Activated CD4-positive, alpha-beta T cell treated with anti-CD3 and anti-CD28 coated beads, Interleukin-2, amount 50 U/mL, for 24 hours (primary cell): ENCODE measurements at regions not wholly inside any gene's neighbourhood (a gene's known extent, or its start where the extent isn't known, plus 50 kb on each side); places are given as distances from the start of the nearest gene placed in this dataset.
"Not testable (repeated sequence)": the region's sequence is repeated elsewhere in the genome, so short reads cannot be mapped to it uniquely, and the experiment has no call there.

Source experiments
- DNase-seq, 2 donors: peaks; one replicate each; pipeline ENCODE4 v3.0.0-alpha.2; 2020; ENCODE audit warnings: low read depth in 1 of 2, low spot score in 1 of 2

DNA sequence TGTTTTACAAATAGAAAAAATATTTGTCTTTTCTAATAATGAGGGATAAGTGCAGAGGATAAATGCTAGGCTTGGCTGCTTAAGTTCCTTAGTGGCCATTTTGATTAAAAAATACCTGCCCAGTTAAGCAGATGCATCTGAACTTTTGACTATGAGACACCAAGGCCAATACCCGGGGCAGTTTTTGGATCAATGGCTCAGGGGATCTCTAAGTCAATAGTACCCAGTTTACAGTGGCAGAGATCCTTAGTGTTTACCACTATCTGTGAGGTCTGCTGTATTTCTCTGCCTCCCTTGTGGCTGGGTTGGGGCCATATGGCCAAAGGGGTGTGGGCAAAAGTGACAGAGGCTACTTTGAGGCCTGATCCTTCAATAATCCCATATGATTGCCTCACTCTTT lies 184.5 kb upstream of the MAST4 start:
- DNase-seq: no peak

DNA sequence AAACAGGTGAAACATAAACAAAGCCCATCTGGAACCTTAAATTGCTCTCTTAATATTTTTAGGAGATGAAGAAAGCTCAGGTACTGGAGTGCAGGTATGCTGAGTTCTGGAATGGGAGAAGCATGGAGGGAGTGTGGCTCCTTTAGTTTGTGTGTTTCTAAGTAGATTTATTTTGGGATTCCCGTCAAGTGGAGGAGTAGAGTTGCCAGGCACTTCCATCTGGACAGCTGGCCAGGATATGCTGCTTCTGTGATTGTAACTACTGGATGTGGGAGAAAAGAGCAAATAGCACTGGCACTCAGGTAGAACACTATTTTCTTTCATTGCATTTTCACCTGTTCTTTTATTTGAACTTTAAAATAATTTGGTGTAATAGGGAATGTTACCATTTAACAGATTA lies 182.3 kb upstream of the MAST4 start:
- no peak for DNase-seq

DNA sequence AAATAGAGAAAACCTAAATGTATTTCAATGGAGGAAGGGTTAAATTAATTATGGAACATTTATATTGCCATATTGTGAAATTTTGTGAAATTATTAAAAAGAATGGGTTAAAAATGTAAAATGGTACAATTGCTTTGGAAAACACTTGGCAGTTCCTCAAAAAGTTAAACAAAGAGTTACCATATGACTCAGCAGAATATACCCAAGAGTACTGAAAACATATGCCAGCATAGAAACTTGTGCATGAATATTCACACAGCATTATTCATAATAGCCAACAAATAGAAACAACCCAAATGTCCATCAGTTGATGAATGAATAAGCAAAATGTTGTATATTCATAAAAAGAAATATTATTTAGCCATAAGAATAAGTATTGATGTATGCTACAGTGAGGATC lies 181.0 kb upstream of the MAST4 start:
- DNase-seq: no peak

DNA sequence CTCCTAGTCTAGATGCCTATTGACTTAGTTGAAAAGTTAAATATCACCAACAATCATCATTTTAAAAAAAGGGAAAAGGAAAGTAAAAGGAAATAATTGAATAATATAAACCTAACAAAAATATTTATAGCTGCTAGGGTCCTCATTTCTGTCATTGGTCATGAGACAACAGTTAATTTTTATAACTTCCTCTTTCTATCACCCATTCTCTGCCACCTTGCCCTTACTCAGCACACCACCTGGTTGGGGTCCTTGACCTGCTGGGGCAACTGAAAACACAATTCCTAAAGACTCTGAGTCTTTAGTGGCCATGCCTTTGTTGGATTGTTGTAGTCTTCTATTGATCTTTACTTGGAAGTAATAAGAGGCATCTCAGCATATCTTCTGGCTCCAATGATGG lies 179.5 kb upstream of the MAST4 start:
- DNase-seq: no peak

DNA sequence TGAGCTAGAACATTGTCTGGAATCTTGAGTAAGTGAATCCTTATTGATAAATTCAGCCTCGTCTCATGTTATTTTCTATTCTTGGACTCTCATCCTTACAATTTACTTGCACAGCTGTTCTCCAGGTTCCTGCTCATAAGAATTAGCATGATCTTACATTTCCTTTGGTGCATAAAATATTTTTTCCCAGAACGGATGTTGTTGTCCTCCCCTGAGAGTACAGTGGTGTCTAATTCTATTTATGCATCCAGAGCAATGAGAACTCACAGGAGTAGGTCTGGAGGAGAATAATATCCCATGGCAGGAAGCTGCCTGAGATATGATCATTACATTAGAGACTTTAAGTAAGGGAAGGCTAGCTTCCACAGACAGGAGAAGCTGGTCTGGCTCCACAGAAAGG lies 178.4 kb upstream of the MAST4 start:
- DNase-seq: no peak

DNA sequence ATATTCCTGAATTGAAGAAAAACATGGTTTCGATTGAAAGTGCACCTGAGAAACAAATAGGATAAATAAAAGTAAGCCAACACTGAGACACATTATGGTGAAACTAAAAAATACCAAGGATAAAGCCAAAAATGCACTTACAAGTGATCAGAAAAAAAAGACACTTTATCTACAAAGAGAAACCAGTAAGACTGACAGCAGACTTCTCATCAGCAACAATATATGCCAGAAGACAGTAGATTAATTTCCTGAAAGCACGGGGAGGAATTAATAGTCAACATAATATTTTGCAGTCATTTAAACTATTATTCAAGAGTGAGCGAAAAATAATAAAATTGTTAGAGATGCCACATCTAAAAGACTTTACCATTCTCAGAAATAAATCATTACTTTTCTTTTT lies 172.7 kb upstream of the MAST4 start:
- DNase-seq: no peak

DNA sequence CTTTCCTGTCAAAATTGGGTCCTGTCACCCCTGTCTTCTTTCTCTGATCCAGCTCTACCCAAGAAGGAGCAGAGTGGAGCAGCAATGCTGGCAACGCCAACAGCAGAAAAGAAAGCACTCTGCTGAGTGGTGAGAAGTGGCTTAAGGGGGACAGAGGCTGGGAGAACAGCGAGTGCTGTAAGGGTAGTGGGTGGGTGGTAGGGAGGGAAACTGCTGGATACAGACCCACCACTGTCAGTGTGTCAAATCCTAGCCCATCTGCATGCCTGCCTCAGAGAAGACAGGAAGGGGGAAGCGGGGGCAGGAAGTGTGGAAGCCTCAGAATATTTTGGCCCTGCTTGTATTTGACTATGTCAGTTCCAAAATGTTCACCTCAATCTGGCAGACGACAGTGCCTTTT lies 170.4 kb upstream of the MAST4 start:
- DNase-seq: no peak

DNA sequence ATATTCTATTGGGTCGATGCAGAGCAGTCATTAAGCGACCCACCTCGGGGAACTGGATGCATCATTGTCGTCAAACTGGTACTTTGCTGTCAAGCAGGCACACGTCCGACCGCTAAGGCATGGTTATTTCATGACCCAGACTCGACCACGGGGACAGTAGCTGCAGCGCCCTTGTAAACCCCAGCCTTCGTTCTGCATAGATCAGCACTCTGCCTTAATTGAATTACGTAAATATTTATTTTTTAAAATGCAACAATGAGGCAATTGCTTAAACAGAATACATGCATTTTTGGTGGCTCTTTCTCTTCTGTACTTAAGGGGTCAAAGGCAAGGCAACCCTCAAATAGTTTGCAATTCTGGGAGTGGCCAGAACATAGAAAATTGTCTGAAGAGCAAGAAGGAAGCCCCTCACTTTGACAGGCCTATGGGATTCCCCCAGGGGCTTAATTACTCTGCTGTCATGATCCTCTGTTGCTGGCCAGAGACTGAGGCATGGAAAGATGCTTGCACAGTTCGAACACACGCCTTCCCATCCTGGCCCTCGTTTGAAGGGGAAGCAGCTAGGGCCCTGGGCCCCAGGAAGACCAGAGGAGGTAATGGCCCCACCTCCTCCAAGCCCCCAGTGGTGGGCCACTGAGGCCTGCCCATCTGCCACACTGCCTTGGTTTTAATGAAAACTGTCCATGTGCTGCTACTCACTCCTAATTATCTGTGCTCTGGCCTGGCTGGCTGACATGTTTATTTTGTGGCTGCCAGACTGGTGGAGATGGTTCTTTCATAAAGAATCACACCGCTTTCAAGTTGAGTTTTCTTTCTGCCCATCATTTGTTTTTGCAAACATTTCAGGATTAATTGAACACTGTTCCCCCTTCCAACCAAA lies 169.7 kb upstream of the MAST4 start:
- no peak for DNase-seq

DNA sequence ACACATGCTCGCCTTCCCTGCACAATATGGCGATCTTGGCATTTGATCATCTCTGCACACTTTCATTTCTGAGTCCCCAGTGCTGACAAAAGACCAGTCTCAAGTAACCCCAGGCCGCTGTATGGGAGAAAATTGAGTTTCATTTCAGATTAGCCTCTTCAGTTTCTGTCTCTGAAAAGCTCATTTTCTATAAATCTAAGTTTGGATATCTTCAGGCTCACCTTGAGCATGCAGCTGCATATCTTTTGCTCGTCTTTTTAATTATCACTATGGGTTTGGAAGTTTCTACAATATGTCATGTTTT lies 169.1 kb upstream of the MAST4 start:
- no peak for DNase-seq

DNA sequence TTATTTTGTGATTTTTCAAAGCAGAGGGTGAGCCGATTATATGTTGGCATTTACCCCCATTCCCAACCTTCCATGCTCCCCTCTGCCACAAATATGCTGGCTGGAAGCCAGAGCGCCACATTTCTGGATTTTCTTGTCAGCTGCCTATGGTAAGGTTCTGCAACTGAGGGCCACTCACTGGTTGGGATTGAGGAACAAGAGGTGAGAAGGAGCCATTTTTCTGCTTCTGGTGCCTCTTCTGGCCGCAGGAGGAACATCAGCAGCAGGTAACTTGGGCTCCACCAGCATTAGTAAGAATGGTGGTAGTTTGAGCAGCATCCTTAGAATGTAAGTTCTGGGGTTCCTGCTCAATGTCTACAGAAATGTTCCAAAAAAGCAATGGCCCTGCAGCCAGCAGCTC lies 159.5 kb upstream of the MAST4 start:
- no peak for DNase-seq

DNA sequence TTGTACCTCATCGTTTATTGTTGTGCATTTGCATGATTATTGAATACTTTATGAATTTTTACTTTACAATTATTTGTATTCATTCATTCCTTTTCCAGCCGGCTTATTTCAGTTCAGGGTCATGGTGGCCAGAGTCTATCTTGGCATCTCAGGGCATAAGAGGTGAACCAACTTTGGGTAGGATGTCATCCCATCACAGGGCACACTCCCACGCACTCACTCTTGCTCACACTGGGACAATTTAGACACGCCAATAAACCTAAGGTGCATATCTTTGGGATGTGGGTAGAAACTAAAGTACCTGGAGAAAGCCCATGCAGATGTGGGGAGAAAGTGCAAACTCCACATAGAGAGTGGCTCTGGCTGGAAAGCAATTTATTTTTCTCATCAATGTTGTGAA lies 158.1 kb upstream of the MAST4 start:
- DNase-seq: no peak

DNA sequence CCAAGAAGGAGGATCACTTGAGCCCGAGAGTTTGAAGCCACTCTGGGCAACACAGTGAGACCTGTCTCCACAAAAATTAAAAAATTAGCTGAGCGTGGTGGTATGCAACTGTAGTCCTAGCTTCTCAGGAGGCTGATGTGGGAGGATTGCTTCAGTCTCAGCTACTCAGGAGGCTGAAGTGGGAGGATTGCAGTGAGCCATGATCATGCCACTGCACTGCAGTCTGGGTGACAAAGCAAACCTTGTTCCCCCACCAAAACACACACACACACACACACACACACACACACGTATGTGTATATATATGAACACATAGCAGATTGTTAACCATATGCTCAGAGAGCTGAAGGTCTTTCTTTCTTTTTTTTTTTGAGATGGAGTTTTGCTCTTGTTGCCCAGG lies 157.5 kb upstream of the MAST4 start:
- no peak for DNase-seq

DNA sequence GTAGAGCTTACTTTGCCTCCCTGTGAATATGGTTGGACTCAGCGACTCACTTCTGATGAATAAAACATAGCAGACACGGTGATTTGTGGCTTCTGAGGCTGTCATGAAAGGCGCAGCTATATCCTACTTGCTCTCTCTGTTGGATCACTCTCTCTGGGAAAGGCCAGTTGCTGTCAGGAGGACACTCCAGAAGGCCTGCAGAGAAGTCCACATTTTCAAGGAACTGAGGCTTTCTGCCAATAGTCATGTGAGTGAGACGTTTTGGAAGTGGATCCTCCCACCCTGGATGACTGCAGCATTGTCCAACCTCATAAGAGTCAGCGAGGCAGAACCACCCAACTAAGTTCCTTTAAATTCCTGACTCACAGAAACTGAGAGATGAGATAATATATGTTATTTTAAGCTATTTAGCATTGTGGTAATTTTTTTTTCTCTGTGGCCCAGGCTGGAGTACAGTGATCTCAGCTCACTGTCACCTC lies 156.0 kb upstream of the MAST4 start:
- peak in 1 of 2 donors; percentile 10 for DNase-seq

DNA sequence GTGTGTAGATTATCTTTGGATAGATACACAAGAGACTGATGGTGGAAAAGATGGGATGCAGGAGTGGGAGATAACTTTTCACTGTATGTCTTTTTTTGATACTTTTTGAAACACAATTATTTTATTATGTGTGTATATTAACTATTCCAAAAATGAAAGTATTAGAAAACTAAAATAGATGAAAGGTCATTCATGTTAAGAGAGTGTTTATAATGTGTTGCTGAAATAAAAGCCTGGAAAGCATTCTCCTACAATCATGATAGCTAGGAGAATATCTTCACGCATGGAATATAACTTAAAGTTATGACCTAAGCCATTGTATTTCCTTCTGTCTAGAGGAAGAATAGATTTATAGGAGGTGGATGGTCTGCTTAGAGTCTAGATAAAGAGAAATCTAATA lies 154.8 kb upstream of the MAST4 start:
- no peak for DNase-seq

DNA sequence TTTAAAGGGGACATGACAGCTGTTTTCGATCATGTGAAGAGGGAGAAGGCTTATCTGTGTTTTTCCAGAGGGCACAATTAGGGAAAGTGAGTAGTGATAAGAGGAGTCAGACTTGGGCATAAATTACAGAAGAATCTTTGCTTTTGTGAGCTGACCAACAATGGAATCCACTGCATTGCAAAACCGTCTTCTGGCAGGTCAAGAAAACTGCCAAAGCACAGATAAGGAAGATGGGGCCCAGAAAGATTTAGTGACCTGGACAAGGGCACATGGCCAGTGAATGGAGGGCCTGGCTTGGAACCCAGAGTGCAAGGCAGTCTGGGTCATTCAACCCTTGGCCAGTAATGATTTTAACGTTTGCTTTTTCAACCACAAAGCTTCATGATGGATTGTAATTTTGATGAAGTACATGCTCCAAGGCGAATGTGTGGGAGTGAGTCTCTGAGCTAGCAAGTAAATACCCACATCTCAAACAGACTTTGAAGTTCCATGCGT lies 153.2 kb upstream of the MAST4 start:
- DNase-seq: no peak

DNA sequence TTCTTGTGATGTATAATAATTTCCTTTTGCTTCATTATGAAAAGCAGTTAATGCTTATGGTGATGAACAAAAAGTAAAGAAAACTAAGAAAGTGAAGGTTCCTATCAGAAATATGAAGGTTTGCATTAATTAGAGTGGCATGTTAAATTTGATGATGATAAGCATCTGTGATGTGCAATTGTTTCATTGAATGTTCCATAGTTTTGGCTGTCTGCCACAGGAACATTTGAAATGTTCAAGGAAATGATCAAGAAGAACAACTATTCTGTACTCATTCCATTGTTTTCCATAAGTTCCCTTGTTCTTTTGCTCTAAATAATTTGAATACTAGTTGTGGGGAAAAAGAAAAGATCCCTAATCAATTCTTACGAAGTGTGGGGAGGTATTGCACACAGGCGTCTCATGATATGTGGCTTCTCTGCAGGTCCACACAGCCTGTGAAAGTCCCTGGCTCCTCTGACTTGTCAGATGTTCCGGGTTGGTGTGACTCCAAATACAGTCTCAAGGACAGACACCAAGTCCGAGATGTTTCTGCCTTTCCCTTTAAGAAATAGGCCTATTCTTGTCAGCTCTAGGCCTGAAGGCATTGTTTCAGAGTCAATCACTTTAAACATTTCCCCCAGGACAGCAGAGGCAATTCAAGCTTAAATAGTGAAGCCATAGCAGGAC lies 152.6 kb upstream of the MAST4 start:
- DNase-seq: no peak

DNA sequence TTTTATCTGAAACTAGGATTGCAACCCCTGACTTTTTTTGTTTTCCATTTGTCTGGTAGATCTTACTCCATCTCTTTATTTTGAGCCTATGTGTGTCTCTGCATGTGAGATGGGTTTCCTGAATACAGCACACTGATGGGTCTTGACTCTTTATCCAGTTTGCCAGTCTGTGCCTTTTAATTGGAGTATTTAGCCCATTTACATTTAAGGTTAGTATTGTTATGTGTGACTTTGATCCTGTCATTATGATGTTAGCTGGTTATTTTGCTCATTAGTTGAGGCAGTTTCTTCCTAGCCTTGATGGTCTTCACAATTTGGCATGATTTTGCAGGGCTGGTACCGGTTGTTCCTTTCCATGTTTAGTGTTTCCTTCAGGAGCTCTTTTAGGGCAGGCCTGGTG lies 148.1 kb upstream of the MAST4 start:
- DNase-seq: not testable (repeated sequence)

DNA sequence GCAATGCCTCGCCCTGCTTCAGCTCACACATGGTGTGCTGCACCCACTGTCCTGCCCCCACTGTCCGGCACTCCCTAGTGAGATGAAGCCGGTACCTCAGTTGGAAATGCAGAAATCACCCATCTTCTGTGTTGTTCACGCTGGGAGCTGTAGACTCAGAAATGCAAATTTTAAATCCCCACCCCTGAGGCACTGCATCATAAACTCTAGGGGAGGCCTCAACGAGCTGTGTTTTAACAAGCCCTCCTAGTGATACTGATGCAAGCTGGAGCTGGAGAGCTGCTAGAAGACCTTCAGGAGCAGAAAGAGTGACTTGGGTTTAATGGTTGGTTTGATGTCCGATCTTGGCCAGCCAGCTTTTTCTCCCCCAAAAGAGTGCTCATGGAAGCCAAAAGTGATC lies 146.0 kb upstream of the MAST4 start:
- DNase-seq: no peak

DNA sequence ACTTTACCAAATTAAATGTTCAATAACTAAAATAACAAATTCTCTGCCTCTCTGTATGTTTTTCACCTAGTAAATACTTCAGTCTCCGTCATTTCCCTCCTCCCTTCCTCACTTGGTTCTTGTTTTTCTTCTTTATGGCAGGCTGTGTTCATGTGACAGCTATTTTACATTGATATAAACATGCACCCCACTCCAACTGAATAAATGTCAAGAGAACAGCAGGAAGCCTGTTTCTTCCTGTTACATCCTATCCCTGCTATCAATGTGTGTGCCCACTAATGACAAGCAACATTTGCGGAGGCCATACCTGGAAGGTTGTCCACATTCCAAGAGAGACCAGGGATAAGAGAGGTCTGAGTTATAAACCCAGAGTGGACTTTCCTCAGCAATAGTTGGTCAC lies 145.2 kb upstream of the MAST4 start:
- DNase-seq: no peak

DNA sequence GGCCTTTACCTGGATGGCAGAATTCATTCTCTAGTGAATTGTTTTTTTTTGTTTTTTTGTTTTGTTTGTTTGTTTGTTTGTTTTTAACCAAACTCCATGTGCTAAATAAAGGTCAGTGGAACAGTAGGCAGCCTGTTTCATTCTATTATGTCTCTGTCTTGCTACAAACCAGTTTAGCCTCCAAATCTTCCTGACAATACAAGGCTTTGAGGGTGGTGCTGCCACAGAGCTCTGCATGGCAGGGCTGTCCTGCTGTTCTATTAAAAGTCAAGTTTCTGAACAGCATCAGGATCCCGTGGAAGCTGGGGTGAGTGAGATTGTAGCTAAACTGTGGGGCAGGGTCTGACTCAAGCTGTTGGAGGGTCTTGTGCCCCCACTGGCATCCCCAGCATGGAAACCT lies 144.1 kb upstream of the MAST4 start:
- no peak for DNase-seq

DNA sequence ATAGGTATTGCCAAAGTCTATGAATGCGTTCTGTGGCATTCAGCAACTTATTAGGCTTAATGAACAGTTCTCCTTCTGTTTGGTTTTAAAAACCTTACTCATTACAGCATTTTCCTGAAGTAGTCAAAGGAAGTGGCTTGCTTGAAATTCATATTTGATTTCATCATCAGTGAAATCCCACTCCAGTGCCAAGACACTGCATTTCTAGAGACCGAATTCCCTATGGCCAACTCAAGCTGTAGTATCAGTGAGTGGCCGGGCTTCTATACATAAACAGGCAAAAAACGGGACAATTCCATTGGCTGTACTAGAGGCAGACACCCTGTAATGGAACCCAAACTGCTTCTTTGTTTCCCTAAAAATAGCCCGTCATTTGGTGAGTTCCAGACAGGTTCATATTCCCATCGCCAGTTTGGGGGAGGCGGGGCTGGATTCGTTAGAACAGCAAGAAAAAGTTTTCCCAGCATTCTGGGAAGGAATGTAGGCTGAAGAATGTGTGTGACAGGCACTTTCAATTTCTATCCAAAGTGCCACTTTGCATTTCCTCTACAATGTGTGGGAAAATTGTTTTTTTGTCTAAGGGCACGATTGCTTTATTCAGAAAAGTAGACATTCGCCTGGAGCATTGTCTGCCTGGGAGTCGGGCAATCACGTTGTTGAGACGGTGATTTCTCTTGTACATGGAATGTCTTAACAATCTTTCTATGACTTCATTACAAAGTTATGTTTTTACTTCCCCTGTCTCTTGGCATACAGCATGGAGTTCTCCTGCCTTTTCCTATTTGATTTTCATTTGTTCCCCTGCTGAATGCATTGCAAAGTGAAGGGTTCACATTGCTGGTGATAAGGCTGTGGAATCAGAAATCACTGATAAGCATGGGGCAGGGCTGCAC lies 141.8 kb upstream of the MAST4 start:
- no peak for DNase-seq

DNA sequence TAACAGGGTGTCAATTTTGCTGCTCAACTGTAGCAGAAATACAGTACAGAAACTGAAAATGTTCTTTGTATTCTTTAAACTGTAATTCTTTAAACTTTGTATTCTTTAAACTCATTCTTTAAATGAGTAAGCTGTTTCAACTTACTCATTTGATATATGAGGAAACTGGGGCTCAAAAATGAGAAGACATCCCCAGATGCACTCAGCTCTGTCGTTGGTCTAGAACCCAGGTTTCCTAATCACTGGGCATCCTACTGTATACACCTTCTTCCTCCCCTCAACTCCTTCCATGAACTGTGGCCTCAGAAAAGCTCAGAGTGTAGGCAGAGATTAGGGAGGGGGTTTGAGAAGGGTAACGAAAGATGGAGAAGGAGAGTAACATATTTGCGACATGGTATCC lies 136.5 kb upstream of the MAST4 start:
- no peak for DNase-seq
